SK-N-MC (cell line): ENCODE measurements at regions not wholly inside any gene's neighbourhood (a gene's known extent, or its start where the extent isn't known, plus 50 kb on each side); places are given as distances from the start of the nearest gene placed in this dataset.

Experiments used
- DNase-seq: peaks from one replicate; pipeline ENCODE4 v3.0.0-alpha.2; 2011; ENCODE audit warnings: low read depth, low spot score
- H3K27ac ChIP-seq: fragments of 200-600 bp; sonication (generic); 2 replicates; pipeline ENCODE4 v1.5.1; 2016; ENCODE audit warnings: mixed run types
- H3K36me3 ChIP-seq: fragments of 200-600 bp; sonication (generic); 2 replicates; pipeline ENCODE4 v1.6.1; 2017; ENCODE audit warnings: antibody characterized with exemption, low read length, mixed read lengths; ENCODE audit not compliant: insufficient read depth
- H3K4me3 ChIP-seq: fragments of 200-600 bp; sonication (generic); 2 replicates; pipeline ENCODE4 v1.5.1; 2016
- H3K9ac ChIP-seq: fragments of 200-600 bp; sonication (generic); 2 replicates; pipeline ENCODE4 v1.8.0; 2017; ENCODE audit warnings: mixed run types, mixed read lengths; ENCODE audit not compliant: insufficient read length
- H3K9me3 ChIP-seq: fragments of 200-600 bp; sonication (generic); 2 replicates; pipeline ENCODE4 v1.6.1; 2017; ENCODE audit warnings: low read depth, mild to moderate bottlenecking, antibody characterized with exemption, low read length, moderate library complexity, mixed read lengths
- EZH2 ChIP-seq: fragments of 200-600 bp; sonication (generic); IDR thresholded peaks from one replicate; pipeline ENCODE4 v1.6.1; 2017; ENCODE audit warnings: antibody characterized with exemption
- FOXP2 ChIP-seq: optimal IDR thresholded peaks from 2 replicates; pipeline ENCODE3; 2011; ENCODE audit warnings: mild to moderate bottlenecking, moderate library complexity; ENCODE audit not compliant: insufficient read depth; ENCODE audit errors: extremely low read length, control extremely low read depth
- POLR2AphosphoS5 ChIP-seq: IDR thresholded peaks from 2 replicates; pipeline ENCODE4 v1.6.1; 2012; ENCODE audit warnings: mild to moderate bottlenecking, low read depth, low read length, borderline replicate concordance

GRCh38 chr10:113982769-113983168 is 60.9 kb upstream of the ADRB1 start:
- Histone ChIP-seq H3K27ac (peak overlapping the region; percentile 100), H3K4me3 (peak overlapping the region; percentile 28; the same call in 1 of the 2 replicates), H3K9me3 (no peaks in the 10 kb centered on the region), H3K36me3 (no peaks in the 10 kb centered on the region; the same call in 1 of the 2 replicates), H3K9ac (peak overlapping the region; percentile 20)
- peak; percentile 27; the same call in 1 of the 2 replicates for TF ChIP-seq POLR2AphosphoS5
- TF ChIP-seq EZH2, result no peak
- no peak for DNase-seq

GRCh38 chr10:113983552-113983951 is 60.1 kb upstream of the ADRB1 start:
- no peak for DNase-seq
- Histone ChIP-seq H3K4me3 (no peak overlapping the region), H3K36me3 (peaks cover 6% of the 10 kb centered on the region; the same call in 1 of the 2 replicates), H3K27ac (peak overlapping the region; percentile 100), H3K9me3 (no peaks in the 10 kb centered on the region), H3K9ac (peak overlapping the region; percentile 5)
- no peak for TF ChIP-seq EZH2
- no peak for TF ChIP-seq FOXP2
- no peak for TF ChIP-seq POLR2AphosphoS5

- Histone ChIP-seq H3K27ac (peak overlapping the region; percentile 100), H3K9me3 (no peaks in the 10 kb centered on the region), H3K4me3 (peak overlapping the region; percentile 38), H3K36me3 (peaks cover 7% of the 10 kb centered on the region; the same call in 1 of the 2 replicates), H3K9ac (peak overlapping the region; percentile 80)
- DNase-seq, result peak; percentile 94
- TF ChIP-seq POLR2AphosphoS5 (no peak; the same call in 1 of the 2 replicates), EZH2 (no peak), FOXP2 (no peak)
Measured at GRCh38 chr10:113985297-113985844, 58.3 kb upstream of the ADRB1 start.

GRCh38 chr10:113986316-113986715 is 57.4 kb upstream of the ADRB1 start:
- TF ChIP-seq POLR2AphosphoS5 (no peak), EZH2 (no peak)
- no peaks in the 10 kb centered on the region for H3K9me3 ChIP-seq
- DNase-seq, result no peak
- H3K9ac ChIP-seq, result peak overlapping the region; percentile 54
- H3K27ac ChIP-seq, result peak overlapping the region; percentile 99
- peak overlapping the region; percentile 49; the same call in 1 of the 2 replicates for H3K4me3 ChIP-seq
- H3K36me3 ChIP-seq, result peaks cover 7% of the 10 kb centered on the region; the same call in 1 of the 2 replicates

- Histone ChIP-seq H3K36me3 (peaks cover 7% of the 10 kb centered on the region; the same call in 1 of the 2 replicates), H3K9me3 (no peaks in the 10 kb centered on the region), H3K27ac (peak overlapping the region; percentile 99), H3K4me3 (no peak overlapping the region), H3K9ac (no peak overlapping the region)
- TF ChIP-seq FOXP2 (no peak), EZH2 (no peak), POLR2AphosphoS5 (no peak; the same call in 1 of the 2 replicates)
- no peak for DNase-seq
Measured at GRCh38 chr10:113987156-113987555, 56.5 kb upstream of the ADRB1 start.

GRCh38 chr10:113987805-113988204 is 55.9 kb upstream of the ADRB1 start:
- H3K4me3 ChIP-seq, result no peak overlapping the region

GRCh38 chr10:113988535-113988934 is 55.1 kb upstream of the ADRB1 start:
- no peak for DNase-seq
- TF ChIP-seq EZH2 (no peak), POLR2AphosphoS5 (no peak), FOXP2 (no peak)
- no peaks in the 10 kb centered on the region for H3K9me3 ChIP-seq
- H3K27ac ChIP-seq, result no peak overlapping the region
- H3K36me3 ChIP-seq, result peaks cover 7% of the 10 kb centered on the region; the same call in 1 of the 2 replicates
- no peak overlapping the region for H3K9ac ChIP-seq
- no peak overlapping the region for H3K4me3 ChIP-seq

More at GRCh38 chr10:113987805-113988204, 55.9 kb upstream of the ADRB1 start:
- no peak for TF ChIP-seq FOXP2
- no peak for TF ChIP-seq POLR2AphosphoS5
- no peak for TF ChIP-seq EZH2
- peaks cover 7% of the 10 kb centered on the region; the same call in 1 of the 2 replicates for H3K36me3 ChIP-seq
- no peak for DNase-seq
- H3K9ac ChIP-seq, result no peak overlapping the region
- no peaks in the 10 kb centered on the region for H3K9me3 ChIP-seq
- H3K27ac ChIP-seq, result peak overlapping the region; percentile 99

GRCh38 chr10:113991091-113991860 is 52.4 kb upstream of the ADRB1 start:
- H3K9ac ChIP-seq, result no peak overlapping the region
- H3K27ac ChIP-seq, result peak overlapping the region; percentile 21; the same call in 1 of the 2 replicates
- TF ChIP-seq EZH2 (no peak), POLR2AphosphoS5 (no peak), FOXP2 (no peak)
- no peak overlapping the region for H3K4me3 ChIP-seq
- no peak for DNase-seq
- H3K36me3 ChIP-seq, result peaks cover 7% of the 10 kb centered on the region; the same call in 1 of the 2 replicates
- H3K9me3 ChIP-seq, result no peaks in the 10 kb centered on the region
